DMS53 treated with DMSO at 0.1 percent for 48 hours (cell line): ENCODE measurements at regions not wholly inside any gene's neighbourhood (a gene's known extent, or its start where the extent isn't known, plus 50 kb on each side); places are given as distances from the start of the nearest gene placed in this dataset.
A peak's percentile ranks its signal among the peaks of the same experiment; 100 is the strongest.

Source experiments
- DNase-seq: peaks from one replicate; lab custom pipeline; 2025; ENCODE audit not compliant: unreplicated experiment; lab: John Stamatoyannopoulos, UW

- DNase-seq: no peak
These were observed 333.5 kb upstream of the SEMA6D start for GRCh38 chr15:47383801-47384200.

- peak; percentile 2 for DNase-seq
These were observed 333.0 kb upstream of the SEMA6D start for GRCh38 chr15:47384341-47384740.

GRCh38 chr15:47384776-47385175 lies 332.5 kb upstream of the SEMA6D start:
- DNase-seq: no peak

GRCh38 chr15:47386459-47386858 lies 330.8 kb upstream of the SEMA6D start:
- DNase-seq: no peak

- DNase-seq: no peak
These were observed 329.0 kb upstream of the SEMA6D start for GRCh38 chr15:47388299-47388698.

- DNase-seq: peak; percentile 25
These were observed 327.0 kb upstream of the SEMA6D start for GRCh38 chr15:47390208-47390765.

- no peak for DNase-seq
These were observed 323.0 kb upstream of the SEMA6D start for GRCh38 chr15:47394286-47394809.

GRCh38 chr15:47395076-47395475 lies 322.2 kb upstream of the SEMA6D start:
- no peak for DNase-seq

GRCh38 chr15:47397655-47398054 lies 319.6 kb upstream of the SEMA6D start:
- no peak for DNase-seq

GRCh38 chr15:47398132-47398531 lies 319.2 kb upstream of the SEMA6D start:
- DNase-seq: no peak

- DNase-seq: no peak
These were observed 318.7 kb upstream of the SEMA6D start for GRCh38 chr15:47398594-47398993.

- DNase-seq: no peak
These were observed 318.2 kb upstream of the SEMA6D start for GRCh38 chr15:47399100-47399499.

- DNase-seq: no peak
These were observed 316.7 kb upstream of the SEMA6D start for GRCh38 chr15:47400603-47401002.

GRCh38 chr15:47401427-47401826 lies 315.9 kb upstream of the SEMA6D start:
- no peak for DNase-seq

GRCh38 chr15:47402829-47403228 lies 314.5 kb upstream of the SEMA6D start:
- DNase-seq: no peak

GRCh38 chr15:47404877-47405276 lies 312.4 kb upstream of the SEMA6D start:
- DNase-seq: no peak

- DNase-seq: no peak
These were observed 311.7 kb upstream of the SEMA6D start for GRCh38 chr15:47405365-47406162.

GRCh38 chr15:47407692-47408091 lies 309.6 kb upstream of the SEMA6D start:
- no peak for DNase-seq

GRCh38 chr15:47409038-47409437 lies 308.3 kb upstream of the SEMA6D start:
- DNase-seq: no peak

GRCh38 chr15:47409600-47409999 lies 307.7 kb upstream of the SEMA6D start:
- no peak for DNase-seq

- DNase-seq: no peak
These were observed 307.1 kb upstream of the SEMA6D start for GRCh38 chr15:47410247-47410646.

- no peak for DNase-seq
These were observed 305.6 kb upstream of the SEMA6D start for GRCh38 chr15:47411733-47412132.

GRCh38 chr15:47412136-47412535 lies 305.2 kb upstream of the SEMA6D start:
- no peak for DNase-seq
